ENCODE measurements at regions not wholly inside any gene's neighbourhood (a gene's known extent, or its start where the extent isn't known, plus 50 kb on each side); places are given as distances from the start of the nearest gene placed in this dataset.

DNA sequence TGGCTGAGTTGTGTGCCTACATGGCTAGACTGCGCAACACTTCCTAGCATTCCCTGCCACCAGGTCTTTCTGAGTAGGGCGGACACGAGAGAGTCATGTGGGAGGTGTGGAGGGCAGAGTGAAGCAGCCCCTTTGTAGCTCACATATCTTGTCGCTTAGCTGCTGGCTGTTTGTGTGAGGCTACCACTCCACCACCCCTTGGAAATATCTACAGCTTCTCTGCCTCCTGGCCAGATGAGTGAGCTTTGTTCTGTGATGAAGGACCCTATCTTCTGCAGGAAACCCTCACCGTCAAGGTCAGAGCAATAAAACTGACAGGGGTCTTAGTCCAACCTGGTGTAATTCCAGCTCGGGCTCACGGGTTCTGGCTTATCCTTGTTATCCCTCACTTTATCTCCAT is 232.1 kb upstream of the ASIC2 start:
- TF ChIP-seq CTCF (conservative IDR thresholded peaks at IDR 0.05 in 1 of 2, IDR thresholded peaks at IDR 0.05 in 1 of 2; ENCODE audit: low read depth in 1 of 2, low read length in 2 of 2), result no peak
- TF ChIP-seq EZH2 (IDR thresholded peaks at IDR 0.05; ENCODE audit: low read length, missing control alignments), result no peak

Data from fibroblast of lung (primary cell).